ENCODE measurements at regions not wholly inside any gene's neighbourhood (a gene's known extent, or its start where the extent isn't known, plus 50 kb on each side); places are given as distances from the start of the nearest gene placed in this dataset.
A peak's percentile ranks its signal among the peaks of the same experiment; 100 is the strongest.

GRCh38 chr17:53033297-53033696, 789.4 kb upstream of the KIF2B start:
- no peak for DNase-seq (ENCODE audit: low spot score in 2 of 2, unreplicated experiment in 2 of 2)
- Mint-ChIP-seq H3K4me3 (no peak overlapping the region), H3K9me3 (peaks cover 17% of the 10 kb centered on the region), H3K27me3 (ENCODE audit: low read depth) (no peaks in the 10 kb centered on the region), H3K27ac (no peak overlapping the region), H3K4me1 (no peaks in the 10 kb centered on the region), H3K36me3 (no peaks in the 10 kb centered on the region)
- no peak for TF ChIP-seq CTCF (IDR thresholded peaks at IDR 0.05; ENCODE audit: unreplicated experiment)

- Mint-ChIP-seq H3K4me3 (no peak overlapping the region), H3K9me3 (peaks cover 17% of the 10 kb centered on the region), H3K4me1 (no peaks in the 10 kb centered on the region), H3K27ac (no peak overlapping the region), H3K27me3 (ENCODE audit: low read depth) (no peaks in the 10 kb centered on the region), H3K36me3 (no peaks in the 10 kb centered on the region)
- DNase-seq (ENCODE audit: low spot score in 2 of 2, unreplicated experiment in 2 of 2) = no peak
- TF ChIP-seq CTCF (IDR thresholded peaks at IDR 0.05; ENCODE audit: unreplicated experiment) = peak; percentile 36
Observed at GRCh38 chr17:53032861-53033271, 789.9 kb upstream of the KIF2B start.

DNA sequence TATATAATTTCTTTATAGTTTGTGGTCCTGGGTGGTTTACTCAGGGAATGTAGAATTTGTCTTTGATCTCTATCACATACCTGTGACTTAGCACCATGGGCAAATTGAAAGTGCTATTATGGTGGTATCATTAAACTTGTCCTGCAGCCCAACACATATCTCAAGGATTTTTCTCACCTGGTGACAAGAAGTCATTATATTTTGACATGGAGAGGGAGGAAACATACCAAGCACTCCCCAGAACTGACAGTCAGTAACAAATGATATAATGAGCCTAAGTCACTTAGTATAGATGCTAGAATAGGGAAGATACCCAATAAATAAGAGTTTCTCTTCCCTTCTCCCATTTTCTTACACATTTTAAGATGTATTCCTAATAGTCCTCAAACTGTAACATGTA, 805.5 kb upstream of the KIF2B start:
- Mint-ChIP-seq H3K27me3 (ENCODE audit: low read depth) (no peaks in the 10 kb centered on the region), H3K4me3 (no peak overlapping the region), H3K9me3 (peaks cover 17% of the 10 kb centered on the region), H3K4me1 (no peaks in the 10 kb centered on the region), H3K27ac (no peak overlapping the region), H3K36me3 (no peaks in the 10 kb centered on the region)
- no peak for TF ChIP-seq CTCF (IDR thresholded peaks at IDR 0.05; ENCODE audit: unreplicated experiment)
- DNase-seq (ENCODE audit: low spot score in 2 of 2, unreplicated experiment in 2 of 2) = no peak

DNA sequence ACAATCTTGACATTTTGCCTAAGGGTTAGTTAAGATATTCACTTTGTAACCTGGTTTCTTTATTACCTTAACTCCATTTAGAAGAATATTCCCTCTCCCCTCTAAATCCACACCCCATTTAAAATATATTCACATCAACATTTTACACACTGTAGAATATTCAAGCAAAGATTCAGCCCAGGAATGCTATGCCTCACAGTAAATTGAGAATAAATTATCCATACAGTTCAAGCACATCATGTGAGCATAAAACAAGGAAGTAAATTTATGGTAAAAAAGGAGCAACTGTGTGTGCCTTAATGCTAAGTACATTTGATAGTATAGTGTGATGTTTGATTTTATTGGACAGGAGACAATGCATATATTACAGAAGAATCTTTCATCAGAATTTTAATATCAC, 806.6 kb upstream of the KIF2B start:
- Mint-ChIP-seq H3K27me3 (ENCODE audit: low read depth) (no peaks in the 10 kb centered on the region), H3K4me1 (no peaks in the 10 kb centered on the region), H3K4me3 (no peak overlapping the region), H3K36me3 (no peaks in the 10 kb centered on the region), H3K9me3 (peaks cover 17% of the 10 kb centered on the region), H3K27ac (no peak overlapping the region)
- TF ChIP-seq CTCF (IDR thresholded peaks at IDR 0.05; ENCODE audit: unreplicated experiment) = no peak
- DNase-seq (ENCODE audit: low spot score in 2 of 2, unreplicated experiment in 2 of 2) = no peak

DNA sequence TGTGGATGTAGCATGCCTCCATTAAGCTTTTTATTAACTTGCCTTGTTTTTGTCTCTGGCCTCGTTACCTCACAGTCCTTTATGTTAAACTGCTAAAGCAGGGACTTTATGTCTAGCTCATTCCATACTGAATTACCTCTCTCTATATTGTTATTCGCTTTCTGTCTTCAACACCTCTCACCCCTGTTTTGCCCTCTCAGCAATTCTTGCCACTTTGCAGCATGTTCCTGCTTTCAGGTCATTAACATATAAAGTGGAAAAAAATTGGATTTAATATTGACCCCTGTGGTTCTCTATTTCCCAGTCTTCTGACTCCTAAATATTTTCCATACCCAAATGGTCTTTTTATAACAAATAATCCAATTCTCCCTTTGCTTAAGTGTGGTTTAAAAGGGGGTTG, 810.4 kb upstream of the KIF2B start:
- H3K27me3 Mint-ChIP-seq (ENCODE audit: low read depth) = no peaks in the 10 kb centered on the region
- H3K4me1 Mint-ChIP-seq = no peaks in the 10 kb centered on the region
- no peaks in the 10 kb centered on the region for H3K9me3 Mint-ChIP-seq
- no peak overlapping the region for H3K4me3 Mint-ChIP-seq
- H3K36me3 Mint-ChIP-seq = no peaks in the 10 kb centered on the region
- no peak overlapping the region for H3K27ac Mint-ChIP-seq
- TF ChIP-seq CTCF (IDR thresholded peaks at IDR 0.05; ENCODE audit: unreplicated experiment) = no peak
- no peak for DNase-seq (ENCODE audit: low spot score in 2 of 2, unreplicated experiment in 2 of 2)

DNA sequence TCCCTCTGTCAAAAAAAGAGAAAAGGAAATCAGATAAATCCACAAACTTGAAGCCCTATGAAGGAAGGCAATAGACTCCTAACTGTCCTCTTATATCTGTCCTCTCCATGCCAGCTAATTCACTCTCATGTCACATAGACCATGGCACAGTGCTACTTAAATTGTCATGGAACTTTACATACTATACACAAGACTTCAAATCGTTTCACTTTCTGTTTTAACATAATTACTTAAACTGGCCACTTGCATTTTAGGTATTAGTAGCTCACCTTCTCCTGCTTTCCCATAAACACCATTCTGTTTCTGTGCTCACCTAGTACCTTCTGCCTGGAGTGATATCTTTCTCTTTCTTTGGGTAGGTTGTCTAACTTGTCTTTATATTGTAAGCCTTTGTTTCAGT, 816.7 kb upstream of the KIF2B start:
- no peak for DNase-seq (ENCODE audit: low spot score in 2 of 2, unreplicated experiment in 2 of 2)
- Mint-ChIP-seq H3K4me1 (no peaks in the 10 kb centered on the region), H3K27ac (no peak overlapping the region), H3K27me3 (ENCODE audit: low read depth) (peaks cover 2% of the 10 kb centered on the region), H3K36me3 (no peaks in the 10 kb centered on the region), H3K4me3 (no peak overlapping the region), H3K9me3 (peaks cover 11% of the 10 kb centered on the region)
- no peak for TF ChIP-seq CTCF (IDR thresholded peaks at IDR 0.05; ENCODE audit: unreplicated experiment)

Measured in mesothelial cell of epicardium (in vitro differentiated cells).